ENCODE measurements at regions not wholly inside any gene's neighbourhood (a gene's known extent, or its start where the extent isn't known, plus 50 kb on each side); places are given as distances from the start of the nearest gene placed in this dataset.

DNA sequence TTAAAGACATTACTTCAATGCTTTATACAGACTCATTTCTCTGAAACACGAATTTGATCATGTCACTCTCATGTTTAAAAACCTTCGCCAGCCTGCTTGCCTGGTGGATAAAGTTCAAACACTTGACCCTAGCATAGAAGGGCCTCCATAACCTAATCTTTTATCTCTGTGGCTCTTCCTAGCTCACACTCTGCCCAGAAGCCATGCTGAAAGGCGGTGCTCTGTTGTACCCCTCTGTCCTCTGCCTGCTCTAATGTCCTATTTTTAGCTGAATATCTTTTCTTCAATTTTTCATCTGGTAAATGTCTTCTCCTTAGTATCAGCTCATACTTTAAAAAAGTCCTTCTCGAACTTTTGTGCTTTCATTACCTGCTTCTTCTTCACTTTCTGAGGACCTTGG is 302.6 kb upstream of the BOD1L1 start:
- TF ChIP-seq, protein P1, sequence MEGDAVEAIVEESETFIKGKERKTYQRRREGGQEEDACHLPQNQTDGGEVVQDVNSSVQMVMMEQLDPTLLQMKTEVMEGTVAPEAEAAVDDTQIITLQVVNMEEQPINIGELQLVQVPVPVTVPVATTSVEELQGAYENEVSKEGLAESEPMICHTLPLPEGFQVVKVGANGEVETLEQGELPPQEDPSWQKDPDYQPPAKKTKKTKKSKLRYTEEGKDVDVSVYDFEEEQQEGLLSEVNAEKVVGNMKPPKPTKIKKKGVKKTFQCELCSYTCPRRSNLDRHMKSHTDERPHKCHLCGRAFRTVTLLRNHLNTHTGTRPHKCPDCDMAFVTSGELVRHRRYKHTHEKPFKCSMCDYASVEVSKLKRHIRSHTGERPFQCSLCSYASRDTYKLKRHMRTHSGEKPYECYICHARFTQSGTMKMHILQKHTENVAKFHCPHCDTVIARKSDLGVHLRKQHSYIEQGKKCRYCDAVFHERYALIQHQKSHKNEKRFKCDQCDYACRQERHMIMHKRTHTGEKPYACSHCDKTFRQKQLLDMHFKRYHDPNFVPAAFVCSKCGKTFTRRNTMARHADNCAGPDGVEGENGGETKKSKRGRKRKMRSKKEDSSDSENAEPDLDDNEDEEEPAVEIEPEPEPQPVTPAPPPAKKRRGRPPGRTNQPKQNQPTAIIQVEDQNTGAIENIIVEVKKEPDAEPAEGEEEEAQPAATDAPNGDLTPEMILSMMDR (IDR thresholded peaks at IDR 0.05; ENCODE audit: low read length): no peak
- TF ChIP-seq EZH2 (optimal IDR thresholded peaks at IDR 0.05; ENCODE audit: low read depth, low read length): no peak
- no peak for TF ChIP-seq EZH2phosphoT487 (IDR thresholded peaks at IDR 0.05; ENCODE audit: low read length)

Measured in MM.1S (cell line).